ENCODE measurements at regions not wholly inside any gene's neighbourhood (a gene's known extent, or its start where the extent isn't known, plus 50 kb on each side); places are given as distances from the start of the nearest gene placed in this dataset.

DNA sequence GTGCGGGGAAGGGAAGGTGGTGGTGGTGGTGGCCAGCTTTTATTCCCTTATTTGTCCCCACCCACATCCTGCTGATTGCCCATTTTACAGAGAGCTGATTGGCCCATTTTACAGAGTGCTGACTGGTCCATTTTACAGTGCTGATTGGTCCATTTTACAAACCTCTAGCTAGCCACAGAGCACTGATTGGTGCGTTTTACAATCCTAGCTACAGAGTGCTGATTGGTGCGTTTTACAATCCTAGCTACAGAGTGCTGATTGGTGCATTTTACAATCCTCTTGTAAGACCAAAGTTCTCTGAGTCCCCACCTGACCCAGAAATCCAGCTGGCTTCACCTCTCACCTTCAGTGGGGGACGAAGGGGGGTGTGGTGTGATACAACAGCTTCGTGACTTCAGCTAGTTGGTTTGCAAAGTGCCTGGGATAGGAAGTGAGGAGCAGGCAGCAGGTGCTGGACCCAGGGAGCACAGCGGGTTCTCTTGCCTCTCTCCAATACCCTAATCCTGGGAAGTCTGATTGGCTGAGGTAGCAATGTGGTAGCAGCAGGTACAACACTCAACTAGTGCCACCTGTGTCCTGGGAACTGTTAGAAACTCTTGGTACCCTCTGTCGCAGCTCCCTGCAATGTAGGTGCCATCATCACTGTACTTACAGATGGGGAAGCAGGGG is 92.1 kb downstream of the BARX1 start:
- TF ChIP-seq, protein P1, sequence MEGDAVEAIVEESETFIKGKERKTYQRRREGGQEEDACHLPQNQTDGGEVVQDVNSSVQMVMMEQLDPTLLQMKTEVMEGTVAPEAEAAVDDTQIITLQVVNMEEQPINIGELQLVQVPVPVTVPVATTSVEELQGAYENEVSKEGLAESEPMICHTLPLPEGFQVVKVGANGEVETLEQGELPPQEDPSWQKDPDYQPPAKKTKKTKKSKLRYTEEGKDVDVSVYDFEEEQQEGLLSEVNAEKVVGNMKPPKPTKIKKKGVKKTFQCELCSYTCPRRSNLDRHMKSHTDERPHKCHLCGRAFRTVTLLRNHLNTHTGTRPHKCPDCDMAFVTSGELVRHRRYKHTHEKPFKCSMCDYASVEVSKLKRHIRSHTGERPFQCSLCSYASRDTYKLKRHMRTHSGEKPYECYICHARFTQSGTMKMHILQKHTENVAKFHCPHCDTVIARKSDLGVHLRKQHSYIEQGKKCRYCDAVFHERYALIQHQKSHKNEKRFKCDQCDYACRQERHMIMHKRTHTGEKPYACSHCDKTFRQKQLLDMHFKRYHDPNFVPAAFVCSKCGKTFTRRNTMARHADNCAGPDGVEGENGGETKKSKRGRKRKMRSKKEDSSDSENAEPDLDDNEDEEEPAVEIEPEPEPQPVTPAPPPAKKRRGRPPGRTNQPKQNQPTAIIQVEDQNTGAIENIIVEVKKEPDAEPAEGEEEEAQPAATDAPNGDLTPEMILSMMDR (IDR thresholded peaks at IDR 0.05) = no peak
- no peak for TF ChIP-seq POLR2A (IDR thresholded peaks at IDR 0.05)
- TF ChIP-seq POLR2AphosphoS5 (IDR thresholded peaks at IDR 0.05) = no peak

Measured in stomach (tissue), 4 donors.